ENCODE measurements at regions not wholly inside any gene's neighbourhood (a gene's known extent, or its start where the extent isn't known, plus 50 kb on each side); places are given as distances from the start of the nearest gene placed in this dataset.

DNA sequence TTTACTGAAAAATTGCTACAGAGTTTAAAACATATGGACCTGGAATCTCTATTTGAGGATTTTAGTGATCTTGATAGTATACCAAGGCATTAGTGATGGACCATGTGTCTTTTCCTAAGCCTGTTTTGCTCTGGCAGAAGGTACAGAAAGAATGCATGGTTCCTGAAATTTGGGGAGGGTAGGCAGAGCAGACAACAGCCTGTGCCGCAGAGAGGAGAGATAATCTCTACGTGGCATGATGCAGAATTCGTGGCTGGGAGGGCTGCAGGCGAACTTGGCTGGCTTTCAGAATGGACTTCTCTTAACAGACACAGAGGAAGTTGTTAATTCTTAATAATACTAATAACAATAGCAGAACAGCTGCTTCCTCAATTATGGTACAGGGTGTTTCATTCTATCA is 137.5 kb upstream of the FOXB1 start:
- no peak overlapping the region for H3K4me3 ChIP-seq (ENCODE audit: low read depth, low read length)
- TF ChIP-seq, protein P1, sequence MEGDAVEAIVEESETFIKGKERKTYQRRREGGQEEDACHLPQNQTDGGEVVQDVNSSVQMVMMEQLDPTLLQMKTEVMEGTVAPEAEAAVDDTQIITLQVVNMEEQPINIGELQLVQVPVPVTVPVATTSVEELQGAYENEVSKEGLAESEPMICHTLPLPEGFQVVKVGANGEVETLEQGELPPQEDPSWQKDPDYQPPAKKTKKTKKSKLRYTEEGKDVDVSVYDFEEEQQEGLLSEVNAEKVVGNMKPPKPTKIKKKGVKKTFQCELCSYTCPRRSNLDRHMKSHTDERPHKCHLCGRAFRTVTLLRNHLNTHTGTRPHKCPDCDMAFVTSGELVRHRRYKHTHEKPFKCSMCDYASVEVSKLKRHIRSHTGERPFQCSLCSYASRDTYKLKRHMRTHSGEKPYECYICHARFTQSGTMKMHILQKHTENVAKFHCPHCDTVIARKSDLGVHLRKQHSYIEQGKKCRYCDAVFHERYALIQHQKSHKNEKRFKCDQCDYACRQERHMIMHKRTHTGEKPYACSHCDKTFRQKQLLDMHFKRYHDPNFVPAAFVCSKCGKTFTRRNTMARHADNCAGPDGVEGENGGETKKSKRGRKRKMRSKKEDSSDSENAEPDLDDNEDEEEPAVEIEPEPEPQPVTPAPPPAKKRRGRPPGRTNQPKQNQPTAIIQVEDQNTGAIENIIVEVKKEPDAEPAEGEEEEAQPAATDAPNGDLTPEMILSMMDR (IDR thresholded peaks at IDR 0.05; ENCODE audit: low read depth, low read length, missing control alignments): no peak
- no peak for DNase-seq (ENCODE audit: low read depth)
- in situ Hi-C loops (cut with HindIII; ENCODE audit: low sequenced_read_pairs): no loop called here

- TF ChIP-seq, protein P1 (IDR thresholded peaks at IDR 0.05; ENCODE audit: low read depth, low read length, missing control alignments): no peak
- in situ Hi-C loops (cut with HindIII; ENCODE audit: low sequenced_read_pairs): no loop called here
- H3K4me3 ChIP-seq (ENCODE audit: low read depth, low read length): no peak overlapping the region
- no peak for DNase-seq (ENCODE audit: low read depth)
Measured at GRCh38 chr15:59862191-59863155, 141.6 kb upstream of the FOXB1 start.

- H3K4me3 ChIP-seq (ENCODE audit: low read depth, low read length): no peak overlapping the region
- TF ChIP-seq, protein P1 (IDR thresholded peaks at IDR 0.05; ENCODE audit: low read depth, low read length, missing control alignments): no peak
- DNase-seq (ENCODE audit: low read depth): no peak
- in situ Hi-C loops (cut with HindIII; ENCODE audit: low sequenced_read_pairs): no loop called here
Measured at GRCh38 chr15:59847968-59848367, 156.1 kb upstream of the FOXB1 start.

DNA sequence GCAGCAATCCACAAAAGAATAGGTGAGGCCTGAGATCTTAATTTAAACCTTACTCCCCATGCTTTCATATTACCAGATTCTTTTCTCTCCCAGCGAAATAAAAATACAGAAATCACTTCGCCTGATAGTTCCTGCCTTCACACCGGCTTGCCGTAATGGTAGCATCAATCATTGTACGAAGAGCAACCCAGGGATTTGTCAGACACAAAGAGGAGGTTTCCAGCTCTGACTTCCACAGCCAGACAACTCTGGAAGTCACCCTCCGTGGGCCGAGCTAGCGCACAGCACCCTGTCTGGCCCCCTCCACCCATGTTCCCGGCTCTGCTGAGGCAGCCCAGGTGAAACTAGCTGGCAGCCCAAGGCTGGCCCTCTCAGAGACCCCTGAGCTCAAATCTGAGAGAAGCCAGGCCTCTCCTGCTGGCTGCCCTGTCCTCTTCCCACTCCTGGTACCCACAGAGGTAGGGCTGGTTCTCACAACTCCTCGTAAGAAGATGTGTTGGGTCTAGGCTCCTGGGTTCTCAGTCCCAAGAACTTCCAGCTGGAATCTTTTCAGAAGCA is 156.9 kb upstream of the BNIP2 start:
- DNase-seq (ENCODE audit: low read depth): no peak
- TF ChIP-seq, protein P1 (IDR thresholded peaks at IDR 0.05; ENCODE audit: low read depth, low read length, missing control alignments): no peak
- in situ Hi-C loops (cut with HindIII; ENCODE audit: low sequenced_read_pairs): no loop called here
- H3K4me3 ChIP-seq (ENCODE audit: low read depth, low read length): no peak overlapping the region

DNA sequence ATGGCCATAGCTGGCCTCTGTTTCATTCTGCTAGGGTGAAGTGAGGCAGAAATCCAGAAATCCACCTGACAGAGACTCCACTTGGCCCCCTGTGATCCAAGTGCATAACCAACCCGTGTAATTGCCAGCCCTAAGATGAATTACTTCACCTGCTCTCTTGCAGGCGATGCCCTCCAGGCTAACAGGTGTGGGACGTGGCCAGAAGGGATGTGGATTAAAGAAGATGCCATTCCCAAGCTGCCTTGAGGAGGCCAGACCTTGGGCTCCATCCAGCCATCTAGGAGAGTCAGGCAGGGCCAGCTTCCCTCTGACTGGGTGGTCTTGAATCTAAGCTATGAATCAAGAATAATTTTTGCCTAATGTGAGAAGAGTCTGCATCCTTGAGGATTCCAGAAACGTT is 154.5 kb upstream of the BNIP2 start:
- in situ Hi-C loops (cut with HindIII; ENCODE audit: low sequenced_read_pairs): no loop called here
- TF ChIP-seq, protein P1 (IDR thresholded peaks at IDR 0.05; ENCODE audit: low read depth, low read length, missing control alignments): no peak
- H3K4me3 ChIP-seq (ENCODE audit: low read depth, low read length): no peak overlapping the region
- DNase-seq (ENCODE audit: low read depth): no peak

DNA sequence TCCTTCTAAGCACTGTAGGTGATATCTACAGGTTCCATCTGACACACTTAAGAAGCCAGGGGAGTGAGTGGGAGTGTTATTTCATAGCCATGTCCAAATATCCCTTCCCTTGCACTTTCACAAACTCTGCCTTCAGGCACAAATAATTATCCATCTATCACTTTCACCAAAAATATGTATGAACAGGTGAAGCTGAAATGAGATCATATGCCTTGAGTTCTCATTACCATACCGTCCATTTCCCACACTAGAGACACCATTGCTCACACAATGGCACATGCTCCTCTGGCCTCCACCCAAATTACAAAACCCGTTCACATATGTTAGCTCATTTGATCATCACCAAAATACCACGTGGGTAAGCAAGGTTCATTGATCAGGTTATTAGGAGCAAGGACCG is 151.9 kb upstream of the BNIP2 start:
- H3K4me3 ChIP-seq (ENCODE audit: low read depth, low read length): no peak overlapping the region
- DNase-seq (ENCODE audit: low read depth): no peak
- TF ChIP-seq, protein P1 (IDR thresholded peaks at IDR 0.05; ENCODE audit: low read depth, low read length, missing control alignments): no peak
- in situ Hi-C loops (cut with HindIII; ENCODE audit: low sequenced_read_pairs): no loop called here

Data from astrocyte of the cerebellum (primary cell).